PC-3 (cell line): ENCODE measurements at regions not wholly inside any gene's neighbourhood (a gene's known extent, or its start where the extent isn't known, plus 50 kb on each side); places are given as distances from the start of the nearest gene placed in this dataset.

Experiments
- EZH2phosphoT487 ChIP-seq: fragments of 300-600 bp; sonication (generic); IDR thresholded peaks from 2 replicates; pipeline ENCODE4 v1.6.1; 2018; ENCODE audit warnings: mild to moderate bottlenecking, antibody characterized with exemption, low read length, borderline replicate concordance
- TF ChIP-seq, protein P1 (sequence below): fragments of 300-600 bp; sonication (generic); conservative IDR thresholded peaks from 2 replicates; pipeline ENCODE4 v1.5.1; 2017; ENCODE audit warnings: antibody characterized with exemption, low read depth, mild to moderate bottlenecking, low read length

DNA sequence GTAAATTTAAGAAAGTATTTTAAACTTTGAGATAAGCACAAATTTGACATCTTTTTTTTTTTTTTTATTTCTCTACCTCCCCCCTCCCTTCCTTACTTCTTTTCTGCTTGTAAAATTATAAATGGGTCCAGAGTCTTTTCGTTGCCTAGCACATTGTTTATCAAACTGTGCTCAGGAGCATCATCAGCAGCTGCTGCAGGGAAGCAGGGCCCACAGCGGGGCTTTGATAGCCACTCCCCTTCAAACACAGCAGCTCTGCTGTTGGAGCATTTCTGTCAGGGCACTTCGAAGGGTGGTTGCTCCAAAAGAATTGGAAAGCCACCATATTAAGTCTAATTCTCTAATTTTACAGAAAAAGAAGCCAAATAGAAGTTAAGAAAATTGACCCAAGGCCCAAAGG, 588.3 kb downstream of the SPRY1 start:
- TF ChIP-seq, protein P1, sequence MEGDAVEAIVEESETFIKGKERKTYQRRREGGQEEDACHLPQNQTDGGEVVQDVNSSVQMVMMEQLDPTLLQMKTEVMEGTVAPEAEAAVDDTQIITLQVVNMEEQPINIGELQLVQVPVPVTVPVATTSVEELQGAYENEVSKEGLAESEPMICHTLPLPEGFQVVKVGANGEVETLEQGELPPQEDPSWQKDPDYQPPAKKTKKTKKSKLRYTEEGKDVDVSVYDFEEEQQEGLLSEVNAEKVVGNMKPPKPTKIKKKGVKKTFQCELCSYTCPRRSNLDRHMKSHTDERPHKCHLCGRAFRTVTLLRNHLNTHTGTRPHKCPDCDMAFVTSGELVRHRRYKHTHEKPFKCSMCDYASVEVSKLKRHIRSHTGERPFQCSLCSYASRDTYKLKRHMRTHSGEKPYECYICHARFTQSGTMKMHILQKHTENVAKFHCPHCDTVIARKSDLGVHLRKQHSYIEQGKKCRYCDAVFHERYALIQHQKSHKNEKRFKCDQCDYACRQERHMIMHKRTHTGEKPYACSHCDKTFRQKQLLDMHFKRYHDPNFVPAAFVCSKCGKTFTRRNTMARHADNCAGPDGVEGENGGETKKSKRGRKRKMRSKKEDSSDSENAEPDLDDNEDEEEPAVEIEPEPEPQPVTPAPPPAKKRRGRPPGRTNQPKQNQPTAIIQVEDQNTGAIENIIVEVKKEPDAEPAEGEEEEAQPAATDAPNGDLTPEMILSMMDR = no peak
- no peak for TF ChIP-seq EZH2phosphoT487
